ENCODE measurements at regions not wholly inside any gene's neighbourhood (a gene's known extent, or its start where the extent isn't known, plus 50 kb on each side); places are given as distances from the start of the nearest gene placed in this dataset.

DNA sequence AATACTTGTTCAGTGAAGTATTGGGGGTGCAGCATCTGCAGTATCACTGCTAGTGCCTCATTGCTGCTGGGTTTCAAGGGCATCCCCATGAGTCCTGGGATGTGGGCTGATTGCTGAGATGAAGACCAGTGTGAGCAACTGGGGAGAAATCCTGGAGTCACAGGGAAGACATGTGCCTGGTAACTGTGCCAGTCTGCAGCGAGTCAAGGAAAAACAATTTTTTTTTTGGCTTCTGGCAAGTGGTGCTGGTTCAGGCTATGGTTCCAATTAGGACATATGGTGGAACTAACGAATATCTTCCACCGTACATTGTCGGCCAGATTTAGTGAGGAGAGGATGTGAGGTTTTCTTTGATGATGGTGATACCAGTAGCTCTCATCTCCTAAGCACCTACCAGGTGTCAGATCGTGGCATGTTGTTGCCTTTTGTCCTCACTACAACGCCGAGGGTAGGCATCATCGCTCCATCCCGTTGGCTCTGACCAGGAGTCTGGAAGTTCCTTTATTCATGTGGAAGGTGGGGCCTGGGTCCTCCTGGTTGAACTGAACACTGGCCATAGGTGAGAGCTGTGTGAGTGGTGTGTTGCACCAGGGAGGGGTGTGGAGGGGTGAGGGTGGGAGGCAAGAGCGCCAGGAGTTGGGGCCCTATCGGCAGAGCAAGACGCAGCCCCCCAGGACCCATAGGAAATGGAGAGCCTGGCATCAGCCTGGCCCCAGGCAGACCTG, 118.0 kb upstream of the HS6ST1 start:
- Histone ChIP-seq H3K9ac (ENCODE audit: low read depth, low read length) (no peak overlapping the region), H3K9me3 (ENCODE audit: insufficient read depth, low read depth, low read length) (no peaks in the 10 kb centered on the region), H3K4me1 (ENCODE audit: insufficient read depth, low read length) (no peaks in the 10 kb centered on the region), H3K36me3 (ENCODE audit: insufficient read depth, low read depth, low read length) (no peaks in the 10 kb centered on the region), H3K4me3 (ENCODE audit: low read length) (no peak overlapping the region), H3K27me3 (ENCODE audit: insufficient read depth, low read length) (no peaks in the 10 kb centered on the region), H3K27ac (ENCODE audit: low read length) (no peak overlapping the region)

DNA sequence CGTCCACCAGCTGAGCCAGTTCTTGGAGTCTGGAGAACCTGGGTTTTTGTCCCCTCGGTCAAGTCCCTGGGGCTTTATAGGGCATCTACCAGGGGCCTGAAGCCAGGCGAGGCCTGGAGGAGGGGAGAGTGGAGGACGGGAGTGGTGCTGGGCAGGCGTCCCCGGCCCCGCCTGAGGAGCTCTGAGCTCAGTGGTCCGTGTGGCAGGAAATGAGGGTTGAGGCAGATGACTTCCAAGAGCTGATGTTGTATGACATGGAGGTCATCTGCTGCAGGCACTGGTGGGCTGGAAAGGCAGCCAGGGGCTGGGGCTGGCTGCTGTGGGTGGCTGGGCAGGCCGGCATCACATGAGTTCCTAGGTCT, 118.5 kb upstream of the HS6ST1 start:
- Histone ChIP-seq H3K9me3 (ENCODE audit: insufficient read depth, low read depth, low read length) (no peaks in the 10 kb centered on the region), H3K9ac (ENCODE audit: low read depth, low read length) (no peak overlapping the region), H3K4me3 (ENCODE audit: low read length) (no peak overlapping the region), H3K27ac (ENCODE audit: low read length) (no peak overlapping the region), H3K36me3 (ENCODE audit: insufficient read depth, low read depth, low read length) (no peaks in the 10 kb centered on the region), H3K27me3 (ENCODE audit: insufficient read depth, low read length) (no peaks in the 10 kb centered on the region), H3K4me1 (ENCODE audit: insufficient read depth, low read length) (peaks cover 3% of the 10 kb centered on the region; the same call in 1 of the 2 replicates)

DNA sequence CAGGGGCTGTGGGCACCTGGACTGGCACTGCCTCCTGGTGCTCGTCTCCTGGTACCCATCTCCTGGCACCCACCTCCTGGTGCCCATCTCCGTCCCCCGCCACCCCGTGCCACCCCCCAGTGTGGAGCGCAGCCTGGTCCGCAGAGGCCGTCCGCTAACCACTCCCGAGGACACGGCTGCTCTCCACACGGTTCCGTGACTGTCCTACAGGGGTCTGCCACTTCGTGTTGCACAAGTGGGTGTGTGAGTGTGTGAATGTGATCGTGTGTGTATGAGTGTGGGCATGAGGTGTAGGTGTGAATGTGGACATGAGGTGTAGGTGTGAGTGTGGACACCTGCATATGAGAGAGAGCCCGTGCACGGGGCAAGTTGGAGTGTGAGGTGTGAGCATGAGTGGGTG, 119.4 kb upstream of the HS6ST1 start:
- no peaks in the 10 kb centered on the region for H3K27me3 ChIP-seq (ENCODE audit: insufficient read depth, low read length)
- H3K9me3 ChIP-seq (ENCODE audit: insufficient read depth, low read depth, low read length), result no peaks in the 10 kb centered on the region
- no peak overlapping the region for H3K9ac ChIP-seq (ENCODE audit: low read depth, low read length)
- H3K4me1 ChIP-seq (ENCODE audit: insufficient read depth, low read length), result peaks cover 12% of the 10 kb centered on the region
- no peak overlapping the region for H3K4me3 ChIP-seq (ENCODE audit: low read length)
- H3K27ac ChIP-seq (ENCODE audit: low read length), result no peak overlapping the region
- H3K36me3 ChIP-seq (ENCODE audit: insufficient read depth, low read depth, low read length), result no peaks in the 10 kb centered on the region

DNA sequence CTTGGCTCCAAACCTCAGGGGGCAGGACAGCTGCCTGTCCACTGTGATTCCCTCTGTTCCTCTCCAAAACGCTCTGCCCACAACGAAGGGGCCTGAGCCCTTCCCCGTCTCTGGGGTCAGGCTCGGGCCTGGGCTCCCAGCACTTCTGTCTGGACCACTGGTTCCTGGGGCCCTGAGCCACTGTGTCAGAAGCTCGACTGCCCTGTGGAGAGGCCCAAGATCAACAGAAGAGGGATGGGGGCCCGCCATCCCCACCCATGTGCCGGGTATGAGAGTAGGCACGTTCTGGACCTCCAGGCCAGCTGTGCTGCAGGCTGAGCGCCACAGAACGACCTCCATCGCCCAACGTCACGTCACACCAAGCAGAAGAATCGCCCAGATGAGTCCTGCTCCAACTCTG, 119.9 kb upstream of the HS6ST1 start:
- H3K4me1 ChIP-seq (ENCODE audit: insufficient read depth, low read length), result peaks cover 15% of the 10 kb centered on the region
- H3K27ac ChIP-seq (ENCODE audit: low read length), result no peak overlapping the region
- no peaks in the 10 kb centered on the region for H3K9me3 ChIP-seq (ENCODE audit: insufficient read depth, low read depth, low read length)
- H3K9ac ChIP-seq (ENCODE audit: low read depth, low read length), result no peak overlapping the region
- no peaks in the 10 kb centered on the region for H3K27me3 ChIP-seq (ENCODE audit: insufficient read depth, low read length)
- H3K4me3 ChIP-seq (ENCODE audit: low read length), result no peak overlapping the region
- no peaks in the 10 kb centered on the region for H3K36me3 ChIP-seq (ENCODE audit: insufficient read depth, low read depth, low read length)

- Histone ChIP-seq H3K27me3 (ENCODE audit: insufficient read depth, low read length) (no peaks in the 10 kb centered on the region), H3K36me3 (ENCODE audit: insufficient read depth, low read depth, low read length) (no peaks in the 10 kb centered on the region), H3K4me1 (ENCODE audit: insufficient read depth, low read length) (peaks cover 15% of the 10 kb centered on the region), H3K9ac (ENCODE audit: low read depth, low read length) (no peak overlapping the region), H3K9me3 (ENCODE audit: insufficient read depth, low read depth, low read length) (no peaks in the 10 kb centered on the region), H3K27ac (ENCODE audit: low read length) (no peak overlapping the region), H3K4me3 (ENCODE audit: low read length) (no peak overlapping the region)
These were observed 120.5 kb upstream of the HS6ST1 start for GRCh38 chr2:128439031-128439790.

- H3K9ac ChIP-seq (ENCODE audit: low read depth, low read length), result no peak overlapping the region
- no peak overlapping the region for H3K27ac ChIP-seq (ENCODE audit: low read length)
- H3K9me3 ChIP-seq (ENCODE audit: insufficient read depth, low read depth, low read length), result no peaks in the 10 kb centered on the region
- H3K4me1 ChIP-seq (ENCODE audit: insufficient read depth, low read length), result peaks cover 15% of the 10 kb centered on the region
- H3K36me3 ChIP-seq (ENCODE audit: insufficient read depth, low read depth, low read length), result no peaks in the 10 kb centered on the region
- no peak overlapping the region for H3K4me3 ChIP-seq (ENCODE audit: low read length)
- no peaks in the 10 kb centered on the region for H3K27me3 ChIP-seq (ENCODE audit: insufficient read depth, low read length)
These were observed 121.4 kb upstream of the HS6ST1 start for GRCh38 chr2:128439791-128440665.

GRCh38 chr2:128440666-128441340, 122.1 kb upstream of the HS6ST1 start:
- Histone ChIP-seq H3K27ac (ENCODE audit: low read length) (no peak overlapping the region), H3K27me3 (ENCODE audit: insufficient read depth, low read length) (no peaks in the 10 kb centered on the region), H3K4me1 (ENCODE audit: insufficient read depth, low read length) (peaks cover 15% of the 10 kb centered on the region), H3K9ac (ENCODE audit: low read depth, low read length) (no peak overlapping the region), H3K36me3 (ENCODE audit: insufficient read depth, low read depth, low read length) (no peaks in the 10 kb centered on the region), H3K9me3 (ENCODE audit: insufficient read depth, low read depth, low read length) (no peaks in the 10 kb centered on the region), H3K4me3 (ENCODE audit: low read length) (no peak overlapping the region)

DNA sequence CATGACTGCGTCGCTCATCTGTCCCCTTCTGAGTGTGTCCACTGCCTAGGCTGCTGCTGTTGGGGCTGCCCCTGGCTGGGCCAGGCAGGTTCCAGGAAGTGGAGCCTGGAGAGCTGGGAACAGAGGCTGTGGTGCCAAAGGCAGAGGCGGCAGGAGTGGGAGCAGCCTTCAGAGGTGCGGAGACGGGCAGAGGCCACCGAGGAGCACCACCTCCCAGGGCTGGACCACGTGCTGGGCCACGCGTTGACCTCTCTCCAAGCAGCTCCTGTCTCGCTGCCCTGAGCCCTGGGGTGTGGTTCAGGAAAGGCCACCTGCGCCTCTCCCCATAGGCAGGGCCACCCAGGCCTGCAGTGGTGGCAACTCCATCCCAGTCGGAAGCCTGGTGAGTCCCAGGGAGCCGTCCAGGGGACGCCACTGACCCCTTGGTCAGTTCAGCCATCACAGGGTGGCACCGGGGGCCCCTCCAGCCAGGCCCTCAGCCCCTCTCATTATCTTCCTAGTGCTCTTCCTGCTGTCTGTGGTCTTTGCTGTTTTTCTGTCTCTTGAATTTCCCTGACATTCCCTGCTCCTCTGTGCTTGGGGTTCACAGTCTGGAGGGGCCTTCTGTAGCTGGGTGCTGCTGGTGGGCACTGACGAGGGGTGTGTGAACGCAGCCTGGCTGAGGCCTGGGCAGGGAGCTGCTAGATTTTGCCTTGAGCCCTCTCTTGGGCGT, 122.8 kb upstream of the HS6ST1 start:
- no peaks in the 10 kb centered on the region for H3K27me3 ChIP-seq (ENCODE audit: insufficient read depth, low read length)

DNA sequence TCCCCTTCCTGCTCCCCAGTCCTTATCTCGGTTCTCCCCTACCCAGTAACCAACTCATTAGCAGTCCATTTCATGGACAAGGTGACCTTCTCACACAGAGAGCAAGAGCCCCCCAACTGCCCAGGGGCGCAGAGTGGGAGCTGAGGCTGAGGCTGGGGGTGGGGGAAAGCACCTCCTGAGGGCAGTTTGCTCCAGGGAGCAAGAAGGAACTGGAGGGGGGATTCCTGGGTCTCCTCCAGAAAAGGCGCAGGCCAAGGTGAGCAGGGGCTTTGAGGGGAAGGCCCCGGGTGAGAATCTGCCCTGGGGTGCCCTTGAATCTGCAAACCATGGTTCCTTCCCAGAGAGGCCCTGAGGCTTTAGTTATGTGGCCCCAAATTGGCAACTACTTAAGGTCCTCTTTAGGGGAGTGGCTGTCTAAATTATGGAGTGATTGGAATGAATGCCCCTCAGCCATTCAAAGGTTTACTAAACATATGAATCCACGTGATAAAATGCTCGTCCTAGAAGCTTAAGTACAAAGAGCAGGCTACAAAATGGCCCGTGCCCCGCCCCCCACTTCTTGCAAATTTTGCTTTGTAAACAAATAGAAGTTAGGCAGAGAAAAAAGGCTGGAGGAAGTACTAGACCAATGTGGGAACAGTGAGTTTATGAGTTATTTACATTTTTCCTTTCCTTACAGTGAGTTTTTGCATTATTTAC, 123.5 kb upstream of the HS6ST1 start:
- H3K4me1 ChIP-seq (ENCODE audit: insufficient read depth, low read length), result peaks cover 15% of the 10 kb centered on the region
- no peaks in the 10 kb centered on the region for H3K36me3 ChIP-seq (ENCODE audit: insufficient read depth, low read depth, low read length)
- no peak overlapping the region for H3K9ac ChIP-seq (ENCODE audit: low read depth, low read length)
- peak overlapping the region; percentile 55 for H3K27ac ChIP-seq (ENCODE audit: low read length)
- no peaks in the 10 kb centered on the region for H3K27me3 ChIP-seq (ENCODE audit: insufficient read depth, low read length)
- no peaks in the 10 kb centered on the region for H3K9me3 ChIP-seq (ENCODE audit: insufficient read depth, low read depth, low read length)
- peak overlapping the region; percentile 31; the same call in 1 of the 2 replicates for H3K4me3 ChIP-seq (ENCODE audit: low read length)

More for the DNA sequence above, 122.8 kb upstream of the HS6ST1 start:
- no peak overlapping the region for H3K9ac ChIP-seq (ENCODE audit: low read depth, low read length)
- no peaks in the 10 kb centered on the region for H3K36me3 ChIP-seq (ENCODE audit: insufficient read depth, low read depth, low read length)
- no peaks in the 10 kb centered on the region for H3K9me3 ChIP-seq (ENCODE audit: insufficient read depth, low read depth, low read length)
- H3K27ac ChIP-seq (ENCODE audit: low read length), result no peak overlapping the region
- peaks cover 15% of the 10 kb centered on the region for H3K4me1 ChIP-seq (ENCODE audit: insufficient read depth, low read length)
- H3K4me3 ChIP-seq (ENCODE audit: low read length), result no peak overlapping the region

- H3K36me3 ChIP-seq (ENCODE audit: insufficient read depth, low read depth, low read length), result no peaks in the 10 kb centered on the region
- no peaks in the 10 kb centered on the region for H3K9me3 ChIP-seq (ENCODE audit: insufficient read depth, low read depth, low read length)
- H3K9ac ChIP-seq (ENCODE audit: low read depth, low read length), result no peak overlapping the region
- H3K27me3 ChIP-seq (ENCODE audit: insufficient read depth, low read length), result no peaks in the 10 kb centered on the region
- peak overlapping the region; percentile 55 for H3K27ac ChIP-seq (ENCODE audit: low read length)
- H3K4me3 ChIP-seq (ENCODE audit: low read length), result peak overlapping the region; percentile 31; the same call in 1 of the 2 replicates
- H3K4me1 ChIP-seq (ENCODE audit: insufficient read depth, low read length), result peaks cover 15% of the 10 kb centered on the region
These were observed 124.2 kb upstream of the HS6ST1 start for GRCh38 chr2:128442891-128443302.
